Uterus (tissue), 3 donors: ENCODE measurements at regions not wholly inside any gene's neighbourhood (a gene's known extent, or its start where the extent isn't known, plus 50 kb on each side); places are given as distances from the start of the nearest gene placed in this dataset.

ENCODE experiments used
- DNase-seq, 2 donors: peaks; one replicate each; pipeline ENCODE4 v3.0.0-alpha.2; 2019 to 2020
- H3K27ac ChIP-seq, 2 donors: fragments of 200-600 bp; sonication (generic); 1 replicate in 1 of 2; 2 replicates in 1 of 2; pipeline ENCODE4 v1.5.1; 2016 to 2018
- H3K27me3 ChIP-seq, 2 donors: fragments of 200-600 bp; sonication (generic); one replicate each; pipeline ENCODE4 v1.5.1; 2018 to 2019; ENCODE audit warnings: control low read depth in 1 of 2
- H3K36me3 ChIP-seq, 2 donors: fragments of 200-600 bp; sonication (generic); one replicate each; pipeline ENCODE4 v1.5.1; 2019; ENCODE audit warnings: control low read depth in 1 of 2
- H3K4me1 ChIP-seq, 2 donors: fragments of 200-600 bp; sonication (generic); one replicate each; pipeline ENCODE4 v1.5.1; 2018 to 2019; ENCODE audit warnings: control low read depth in 1 of 2
- H3K4me3 ChIP-seq, 2 donors: fragments of 200-600 bp; sonication (generic); 1 replicate in 1 of 2; 2 replicates in 1 of 2; pipeline ENCODE4 v1.5.1; 2018 to 2019; ENCODE audit warnings: mild to moderate bottlenecking in 1 of 2
- H3K9me3 ChIP-seq, 2 donors: fragments of 200-600 bp; sonication (generic); one replicate each; pipeline ENCODE4 v1.5.1; 2019; ENCODE audit warnings: control low read depth in 1 of 2
- CTCF ChIP-seq, 4 experiments: fragments of 200-600 bp in 2 of 4; fragments of 450-650 bp in 2 of 4; sonication (generic) in 2 of 4; IDR thresholded peaks; one replicate each; pipeline ENCODE4 v1.5.1; 2016 to 2019; ENCODE audit warnings: antibody characterized with exemption in 4 of 4, mild to moderate bottlenecking in 2 of 4, moderate library complexity in 1 of 4
- POLR2A ChIP-seq, 2 donors: fragments of 450-650 bp; IDR thresholded peaks; one replicate each; pipeline ENCODE4 v1.6.1; 2016; ENCODE audit warnings: antibody characterized with exemption in 2 of 2, mild to moderate bottlenecking in 1 of 2, moderate library complexity in 1 of 2
- intact Hi-C: fragments of 100-400 bp; cut with DNase I; formaldehyde crosslinking; loops from one replicate; pipeline ENCODE4 v1.15.1; 2023; ENCODE audit warnings: low total_unique reads
- donor health status: DM: yes; HTN: yes; CAD: no.

GRCh38 chr16:26524846-26525245, 541.9 kb upstream of the C16orf82 start:
- H3K4me1 ChIP-seq = no peaks in the 10 kb centered on the region
- no peaks in the 10 kb centered on the region for H3K9me3 ChIP-seq
- intact Hi-C loops = no loop called here
- TF ChIP-seq POLR2A (IDR thresholded peaks at IDR 0.05) = no peak
- no peak for TF ChIP-seq CTCF (IDR thresholded peaks at IDR 0.05)
- no peak for DNase-seq
- H3K27me3 ChIP-seq = no peaks in the 10 kb centered on the region
- no peak overlapping the region for H3K4me3 ChIP-seq
- no peak overlapping the region for H3K27ac ChIP-seq
- no peaks in the 10 kb centered on the region for H3K36me3 ChIP-seq

GRCh38 chr16:26525856-26526255, 540.9 kb upstream of the C16orf82 start:
- no peak for TF ChIP-seq CTCF (IDR thresholded peaks at IDR 0.05)
- TF ChIP-seq POLR2A (IDR thresholded peaks at IDR 0.05) = no peak
- Histone ChIP-seq H3K4me1 (no peaks in the 10 kb centered on the region), H3K27me3 (no peaks in the 10 kb centered on the region), H3K27ac (no peak overlapping the region), H3K4me3 (no peak overlapping the region), H3K9me3 (no peaks in the 10 kb centered on the region), H3K36me3 (no peaks in the 10 kb centered on the region)
- intact Hi-C loops = no loop called here
- no peak for DNase-seq

- TF ChIP-seq CTCF (IDR thresholded peaks at IDR 0.05) (no peak), POLR2A (IDR thresholded peaks at IDR 0.05) (no peak)
- Histone ChIP-seq H3K36me3 (no peaks in the 10 kb centered on the region), H3K9me3 (no peaks in the 10 kb centered on the region), H3K4me1 (no peaks in the 10 kb centered on the region), H3K27me3 (no peaks in the 10 kb centered on the region), H3K4me3 (no peak overlapping the region), H3K27ac (no peak overlapping the region)
- intact Hi-C loops = no loop called here
- no peak for DNase-seq
These were observed 540.1 kb upstream of the C16orf82 start for GRCh38 chr16:26526633-26527032.

GRCh38 chr16:26530584-26531289, 536.0 kb upstream of the C16orf82 start:
- H3K36me3 ChIP-seq = no peaks in the 10 kb centered on the region
- H3K27ac ChIP-seq = no peak overlapping the region
- intact Hi-C loops = no loop called here
- no peaks in the 10 kb centered on the region for H3K9me3 ChIP-seq
- H3K27me3 ChIP-seq = no peaks in the 10 kb centered on the region
- no peak overlapping the region for H3K4me3 ChIP-seq
- no peaks in the 10 kb centered on the region for H3K4me1 ChIP-seq
- TF ChIP-seq CTCF (IDR thresholded peaks at IDR 0.05) (no peak), POLR2A (IDR thresholded peaks at IDR 0.05) (no peak)
- DNase-seq = no peak

GRCh38 chr16:26531290-26531730, 535.4 kb upstream of the C16orf82 start:
- Histone ChIP-seq H3K4me3 (no peak overlapping the region), H3K27me3 (no peaks in the 10 kb centered on the region), H3K4me1 (no peaks in the 10 kb centered on the region), H3K9me3 (no peaks in the 10 kb centered on the region), H3K27ac (no peak overlapping the region), H3K36me3 (no peaks in the 10 kb centered on the region)
- intact Hi-C loops = no loop called here
- DNase-seq = no peak
- TF ChIP-seq POLR2A (IDR thresholded peaks at IDR 0.05) = no peak

GRCh38 chr16:26532456-26532855, 534.3 kb upstream of the C16orf82 start:
- Histone ChIP-seq H3K27me3 (no peaks in the 10 kb centered on the region), H3K4me3 (no peak overlapping the region), H3K4me1 (no peaks in the 10 kb centered on the region), H3K36me3 (no peaks in the 10 kb centered on the region), H3K27ac (no peak overlapping the region), H3K9me3 (no peaks in the 10 kb centered on the region)
- intact Hi-C loops = no loop called here
- TF ChIP-seq POLR2A (IDR thresholded peaks at IDR 0.05) (no peak), CTCF (IDR thresholded peaks at IDR 0.05) (no peak)
- no peak for DNase-seq
